ENCODE measurements at regions not wholly inside any gene's neighbourhood (a gene's known extent, or its start where the extent isn't known, plus 50 kb on each side); places are given as distances from the start of the nearest gene placed in this dataset.

DNA sequence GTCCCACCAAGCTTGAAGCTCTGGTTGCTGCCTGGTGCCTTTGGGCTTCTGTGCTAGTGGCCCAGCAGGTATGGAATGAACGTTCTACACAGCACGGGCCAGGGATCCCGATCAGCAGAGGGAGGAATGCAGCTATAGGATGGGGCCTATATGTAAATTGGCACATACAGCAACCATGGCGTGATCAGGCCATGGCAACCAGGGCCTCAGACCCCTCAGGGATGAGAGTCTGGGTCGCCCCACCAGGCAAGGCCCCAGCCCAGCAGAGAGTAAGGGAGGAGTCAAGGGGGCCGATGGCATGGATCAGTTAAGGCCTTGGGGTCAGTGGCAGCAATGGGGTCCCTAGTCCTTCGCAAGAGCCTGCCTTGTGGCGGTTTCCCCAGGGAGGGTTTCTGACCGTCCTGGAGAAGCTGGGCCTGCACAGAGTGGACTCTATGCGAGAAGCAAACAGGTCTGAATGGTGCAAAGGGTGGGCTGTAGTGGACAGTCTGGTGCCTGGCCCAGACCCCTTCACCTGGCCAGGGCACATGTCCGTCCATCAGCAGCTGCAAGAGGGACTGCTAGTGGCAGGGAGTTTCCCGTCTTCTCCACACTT, 98.2 kb upstream of the SLC22A11 start:
- DNase-seq = no peak

DNA sequence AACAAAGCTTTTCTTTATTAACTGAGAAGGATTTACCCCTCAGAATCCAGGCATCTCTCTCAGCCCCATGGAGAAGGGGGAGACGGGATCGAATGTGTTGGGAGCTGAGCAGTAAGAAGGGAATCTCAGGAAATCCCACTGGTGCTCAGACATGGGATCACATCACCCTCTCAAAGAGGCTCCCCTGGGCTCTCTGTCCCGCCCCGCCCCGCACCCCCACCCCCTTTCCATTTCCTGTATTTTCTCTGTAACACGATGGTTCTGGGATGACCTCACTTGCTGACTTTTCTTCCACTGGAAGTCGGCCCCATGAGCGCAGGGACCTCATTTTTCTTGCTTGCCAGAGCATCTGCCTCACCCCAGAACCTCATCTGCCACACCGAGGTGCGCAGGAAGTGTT, 96.7 kb upstream of the SLC22A11 start:
- DNase-seq = no peak

DNA sequence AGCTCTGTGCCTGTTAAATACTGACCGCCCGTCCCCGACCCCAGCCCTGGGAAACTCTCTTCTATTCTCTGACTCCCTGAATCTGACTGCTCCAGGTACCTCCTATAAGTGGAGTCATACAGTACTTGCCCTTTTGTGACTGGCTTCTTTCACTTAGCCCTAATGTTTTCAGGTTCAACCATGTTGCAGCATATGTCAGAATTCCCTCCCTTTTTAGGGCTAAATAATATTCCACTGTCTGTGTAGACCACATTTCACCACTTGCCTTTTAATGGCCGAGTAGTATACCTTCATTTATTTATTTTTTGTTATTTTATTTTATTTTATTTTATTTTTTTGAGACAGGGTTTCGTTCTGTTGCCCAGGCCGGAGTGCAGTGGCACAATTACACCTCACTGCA, 96.1 kb upstream of the SLC22A11 start:
- DNase-seq = no peak

GRCh38 chr11:64461081-64461480, 94.7 kb upstream of the SLC22A11 start:
- no peak for DNase-seq

DNA sequence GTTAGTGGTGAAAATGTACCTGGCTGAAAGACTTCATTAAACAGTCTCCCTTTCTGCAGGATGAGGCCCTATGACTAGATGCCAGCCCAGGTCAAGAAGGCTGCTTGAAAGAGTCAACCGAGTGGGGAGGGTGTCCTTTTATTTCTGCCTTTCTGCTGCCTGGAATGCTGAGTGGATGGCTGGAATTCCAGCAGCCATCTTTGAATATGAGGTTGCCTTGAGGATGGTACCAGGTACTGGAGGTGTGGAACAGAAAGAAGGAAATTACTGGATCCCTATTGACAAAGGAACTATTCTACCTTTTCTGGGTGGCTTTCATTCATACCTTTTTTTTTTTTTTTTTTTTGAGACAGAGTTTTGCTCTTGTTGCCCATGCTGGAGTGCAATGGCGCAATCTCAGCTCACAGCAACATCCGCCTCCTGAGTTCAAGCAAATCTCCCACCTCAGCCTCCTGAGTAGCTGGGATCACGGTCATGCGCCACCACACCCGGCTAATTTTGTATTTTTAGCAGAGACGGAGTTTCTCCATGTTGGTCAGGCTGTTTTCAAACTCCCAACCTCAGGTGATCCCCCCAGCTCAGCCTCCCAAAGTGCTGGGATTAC, 89.5 kb upstream of the SLC22A11 start:
- DNase-seq = no peak

DNA sequence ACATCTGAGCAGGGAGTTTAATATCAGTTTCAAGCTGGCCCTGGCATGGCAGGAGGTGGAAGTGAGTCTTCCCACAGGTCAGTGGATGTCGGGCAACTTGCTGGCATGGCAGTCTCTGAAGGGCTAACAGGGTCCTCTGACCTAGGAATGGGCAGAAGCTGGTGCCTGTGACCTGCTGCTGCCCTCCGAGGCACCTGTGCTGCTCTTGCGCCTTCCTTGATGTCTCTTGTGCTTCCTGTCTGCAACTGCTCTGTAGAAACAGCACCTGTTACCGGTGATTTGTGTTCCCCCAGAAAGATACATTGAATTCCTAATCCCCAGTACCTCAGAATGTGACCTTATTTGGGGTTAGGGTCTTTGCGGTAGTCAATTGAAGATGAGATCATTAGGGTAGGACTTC, 86.5 kb upstream of the SLC22A11 start:
- no peak for DNase-seq

GRCh38 chr11:64472593-64473455, 82.9 kb upstream of the SLC22A11 start:
- peak; percentile 62 for DNase-seq

- DNase-seq = no peak
Measured at GRCh38 chr11:64474680-64475079, 81.1 kb upstream of the SLC22A11 start.

GRCh38 chr11:64475145-64475544, 80.6 kb upstream of the SLC22A11 start:
- no peak for DNase-seq

DNA sequence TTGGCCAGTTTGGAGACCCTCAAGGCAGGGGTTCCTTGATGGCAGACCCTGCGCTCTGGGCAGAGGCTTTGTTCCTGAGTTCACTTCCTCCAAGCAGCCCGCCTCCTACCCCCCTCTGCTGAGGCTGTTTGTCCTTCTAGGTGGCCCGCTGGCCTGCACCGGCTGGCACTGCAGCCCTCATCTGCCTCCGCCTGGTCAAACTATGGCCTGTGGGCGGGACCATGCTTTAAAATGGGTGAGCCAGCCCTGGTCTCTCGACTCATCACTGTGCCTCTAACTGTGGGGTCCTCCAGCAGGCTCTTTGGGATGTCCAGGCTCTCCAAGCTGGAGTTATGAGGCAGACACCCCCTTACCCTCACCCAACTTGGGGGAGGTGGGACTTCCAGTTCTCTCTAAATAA, 78.9 kb upstream of the SLC22A11 start:
- DNase-seq = no peak

- no peak for DNase-seq
Measured at GRCh38 chr11:64477675-64478074, 78.1 kb upstream of the SLC22A11 start.

GRCh38 chr11:64482588-64482987, 73.2 kb upstream of the SLC22A11 start:
- no peak for DNase-seq

- DNase-seq = no peak
Measured at GRCh38 chr11:64484191-64485022, 71.3 kb upstream of the SLC22A11 start.

GRCh38 chr11:64485074-64485473, 70.7 kb upstream of the SLC22A11 start:
- DNase-seq = peak; percentile 33

DNA sequence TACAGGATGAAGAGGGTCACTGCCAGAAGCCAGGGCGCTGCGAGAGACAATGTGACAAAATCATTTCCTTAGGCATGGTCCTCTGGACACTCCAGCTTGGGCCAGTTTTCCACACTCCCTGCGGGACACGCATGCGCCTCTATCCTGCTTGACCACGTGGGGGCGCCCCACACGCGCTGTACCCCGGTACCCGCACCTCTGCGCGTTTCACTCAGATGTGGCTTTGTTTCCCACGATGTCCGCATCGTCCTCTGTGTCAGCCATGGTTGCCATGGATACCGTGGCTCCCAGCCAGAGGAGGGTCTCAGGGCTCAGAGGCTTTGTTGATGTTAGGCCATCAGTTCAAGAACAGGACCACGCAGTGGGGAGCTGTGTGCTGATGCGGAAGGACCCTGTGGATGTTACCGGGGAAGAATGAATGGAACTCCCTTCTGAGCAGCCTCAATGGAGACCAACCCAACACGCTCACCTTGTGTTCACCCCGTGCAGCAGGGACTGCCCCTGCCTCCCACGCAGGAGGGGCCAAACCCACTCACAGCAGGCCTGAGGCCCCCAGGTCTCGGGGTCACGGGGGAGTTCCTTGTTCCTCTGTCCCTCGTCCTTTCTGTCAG, 65.8 kb upstream of the SLC22A11 start:
- peak; percentile 64 for DNase-seq

- DNase-seq = peak; percentile 40
Measured at GRCh38 chr11:64490562-64491216, 65.1 kb upstream of the SLC22A11 start.

DNA sequence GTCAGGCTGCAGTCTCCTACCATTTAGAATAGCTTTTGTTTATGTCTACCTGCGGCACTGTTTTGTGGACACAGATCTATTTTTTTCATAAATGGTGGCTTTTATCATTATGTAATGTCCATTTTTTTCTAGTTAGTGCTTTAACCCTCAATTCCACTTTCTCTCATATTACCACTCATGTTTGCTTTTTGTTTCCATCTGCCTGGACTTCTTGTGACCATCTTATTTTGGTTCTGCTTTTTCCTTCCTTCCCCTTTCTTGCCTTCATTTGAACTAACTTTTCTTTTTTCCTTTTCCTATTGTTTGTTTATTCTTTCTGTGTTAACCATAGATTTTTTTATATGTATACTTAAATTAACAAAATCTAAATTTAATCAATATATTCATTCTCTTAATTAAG, 63.2 kb upstream of the SLC22A11 start:
- DNase-seq = no peak

DNA sequence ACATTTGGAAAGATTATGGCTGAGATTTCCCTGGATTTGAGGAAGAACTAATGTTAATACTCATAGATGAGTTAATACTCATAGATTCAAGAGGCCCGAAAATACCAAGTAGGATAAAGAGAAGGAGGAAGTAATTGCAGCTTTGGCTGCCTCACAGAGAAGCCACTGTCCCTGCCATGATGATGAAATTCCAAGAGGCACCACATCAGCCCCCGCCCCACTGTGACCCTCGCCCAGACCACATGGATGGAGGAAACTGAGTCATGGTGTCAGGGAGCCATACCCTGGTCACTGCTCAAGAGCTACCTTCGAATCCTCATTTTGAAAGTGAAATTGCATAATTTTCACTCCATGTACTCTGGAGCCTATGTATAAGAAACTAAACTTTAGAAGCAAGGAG, 57.6 kb upstream of the SLC22A11 start:
- DNase-seq = no peak

- DNase-seq = no peak
Measured at GRCh38 chr11:64499261-64500004, 56.3 kb upstream of the SLC22A11 start.

DNA sequence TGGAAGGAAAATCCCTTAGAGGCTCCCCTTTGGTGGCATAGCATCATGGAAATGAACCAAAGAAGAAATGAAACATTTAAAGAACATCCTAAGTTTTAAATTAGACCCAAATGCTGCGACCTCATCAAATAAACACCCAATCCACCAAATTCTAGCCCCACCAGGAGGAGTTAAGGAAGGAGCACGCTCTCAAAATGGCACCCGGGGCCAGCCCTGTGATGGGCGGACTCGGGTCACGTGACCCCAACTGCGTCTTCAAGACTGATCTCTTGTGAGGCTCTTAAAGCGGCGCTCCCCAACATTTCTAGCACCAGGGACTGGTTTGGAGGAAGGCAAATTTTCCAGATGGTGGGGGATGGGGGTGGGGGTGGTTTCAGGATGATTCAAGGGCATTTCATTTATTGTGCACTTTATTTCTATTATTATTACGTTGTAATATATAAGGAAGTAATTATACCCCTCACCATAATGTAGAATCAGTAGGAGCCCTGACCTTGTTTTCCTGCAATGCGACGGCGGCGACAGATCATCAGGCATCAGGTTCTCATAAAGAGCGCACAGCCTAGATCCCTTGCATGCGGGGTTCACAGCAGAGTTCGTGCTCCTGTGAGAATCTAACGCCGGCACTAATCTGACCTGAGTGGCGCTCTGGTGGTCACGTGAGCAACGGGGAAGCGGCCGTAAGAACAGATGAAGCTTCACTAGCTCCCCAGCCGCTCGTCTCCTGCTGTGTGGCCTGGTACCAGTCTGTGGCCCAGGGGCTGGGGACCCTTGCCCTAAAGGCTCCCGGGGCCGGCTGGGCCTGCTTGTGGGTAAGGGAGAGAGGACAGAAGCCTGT, 55.3 kb upstream of the SLC22A11 start:
- peak; percentile 56 for DNase-seq

All from NCI-H69 (cell line).